Fibroblast of the aortic adventitia (primary cell): ENCODE measurements at regions not wholly inside any gene's neighbourhood (a gene's known extent, or its start where the extent isn't known, plus 50 kb on each side); places are given as distances from the start of the nearest gene placed in this dataset.
"Not testable (repeated sequence)": the region's sequence is repeated elsewhere in the genome, so short reads cannot be mapped to it uniquely, and the experiment has no call there.

Source experiments
- DNase-seq: peaks from one replicate; pipeline ENCODE4 v3.0.0-alpha.2; 2010; ENCODE audit warnings: low read depth
- H3K4me3 ChIP-seq: 2 replicates; pipeline ENCODE4 v1.5.1; 2011; ENCODE audit warnings: low read depth, mild to moderate bottlenecking, control low read depth, low read length, moderate library complexity
- CTCF ChIP-seq: IDR thresholded peaks from 2 replicates; pipeline ENCODE4 v1.5.1; 2011; ENCODE audit warnings: mild to moderate bottlenecking, low read length, control low read depth, inconsistent platforms; ENCODE audit not compliant: insufficient read depth

DNA sequence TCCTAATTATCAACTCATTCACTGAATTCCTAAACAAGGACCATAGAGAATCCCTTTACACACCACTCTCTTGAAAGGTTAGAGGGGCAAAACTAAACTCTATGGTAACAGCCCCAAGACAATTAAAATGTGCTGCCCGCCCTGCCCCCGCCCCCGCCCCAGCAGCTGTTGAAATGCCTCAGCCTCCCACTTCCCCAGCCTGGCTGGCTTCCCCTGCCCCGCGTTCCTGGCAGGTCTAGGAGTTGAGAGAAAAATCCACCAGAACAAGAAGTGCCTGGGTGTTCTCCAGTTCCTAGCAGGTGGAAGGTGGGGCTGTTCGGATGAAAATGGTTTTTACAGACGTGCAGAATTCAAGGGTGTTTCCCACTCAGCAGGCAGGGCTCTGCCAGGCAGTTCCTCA lies 109.5 kb upstream of the ZEB1 start:
- no peak for DNase-seq
- no peak overlapping the region for H3K4me3 ChIP-seq
- TF ChIP-seq CTCF: no peak

DNA sequence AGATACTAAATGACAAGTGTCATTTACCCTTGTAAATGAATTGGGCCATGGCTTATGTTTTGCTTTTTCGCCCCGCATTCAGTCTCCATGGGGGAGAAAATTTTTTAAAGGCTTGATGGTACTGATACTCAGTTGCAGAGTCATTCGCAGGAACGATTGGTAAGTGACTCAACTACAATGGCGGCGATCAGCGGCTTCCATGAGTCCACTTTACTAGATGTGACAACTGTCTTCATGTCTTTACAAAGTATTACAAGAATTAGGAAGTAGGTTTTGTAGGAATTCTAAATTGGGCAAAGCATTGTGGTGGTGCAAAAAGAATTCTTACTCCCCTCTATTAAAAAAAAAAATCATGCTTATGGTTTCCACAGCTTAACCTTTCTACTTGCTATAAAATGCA lies 108.8 kb upstream of the ZEB1 start:
- TF ChIP-seq CTCF: no peak
- H3K4me3 ChIP-seq: no peak overlapping the region
- DNase-seq: no peak

GRCh38 chr10:31213959-31214358 lies 105.1 kb upstream of the ZEB1 start:
- H3K4me3 ChIP-seq: no peak overlapping the region
- DNase-seq: no peak
- no peak for TF ChIP-seq CTCF

- DNase-seq: no peak
- H3K4me3 ChIP-seq: no peak overlapping the region
- TF ChIP-seq CTCF: no peak
Measured at GRCh38 chr10:31215052-31215451, 104.0 kb upstream of the ZEB1 start.

DNA sequence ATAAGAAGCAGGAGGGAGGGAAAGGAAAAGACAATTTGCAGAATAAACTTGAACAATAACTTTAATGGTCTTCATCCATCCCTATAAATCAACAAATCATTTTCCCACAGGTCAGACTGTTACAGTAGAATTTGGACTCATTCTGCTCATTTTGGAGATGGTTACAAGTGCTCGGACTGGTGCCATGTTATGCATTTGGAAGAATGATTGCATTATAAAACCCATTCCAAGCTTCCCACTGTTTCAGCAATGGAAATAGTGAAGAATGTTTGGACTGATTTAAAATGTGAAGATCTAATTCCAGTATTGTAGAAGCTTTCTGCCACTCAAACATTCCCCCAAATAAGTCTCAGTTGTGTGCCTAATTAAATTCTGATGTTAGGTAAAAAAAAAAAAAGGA lies 99.7 kb upstream of the ZEB1 start:
- no peak overlapping the region for H3K4me3 ChIP-seq
- DNase-seq: peak; percentile 58
- TF ChIP-seq CTCF: no peak

GRCh38 chr10:31228780-31229179 lies 90.2 kb upstream of the ZEB1 start:
- DNase-seq, H3K4me3 ChIP-seq: not testable (repeated sequence)

DNA sequence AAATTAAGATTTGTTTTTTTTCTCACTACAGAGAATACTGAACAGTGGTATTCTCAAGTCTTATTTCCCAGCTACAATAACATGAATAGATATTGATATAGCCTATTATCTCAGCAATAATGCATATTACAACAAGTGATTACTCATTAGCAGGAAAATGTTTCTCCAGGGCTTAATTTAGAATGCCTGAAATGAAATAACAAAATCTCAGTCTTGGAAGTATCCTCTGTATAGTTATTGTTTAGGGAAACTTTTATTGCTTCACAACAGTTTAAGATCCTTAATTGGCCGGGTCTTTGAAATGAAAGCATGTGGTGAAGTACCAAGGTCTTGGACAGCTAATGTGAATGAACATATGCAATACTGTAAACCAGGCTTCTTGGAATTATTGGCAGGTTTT lies 79.1 kb upstream of the ZEB1 start:
- no peak for TF ChIP-seq CTCF
- DNase-seq: no peak
- H3K4me3 ChIP-seq: no peak overlapping the region
